IPS DF 19.7 (cell line): ENCODE measurements at regions not wholly inside any gene's neighbourhood (a gene's known extent, or its start where the extent isn't known, plus 50 kb on each side); places are given as distances from the start of the nearest gene placed in this dataset.
"Not testable (repeated sequence)": the region's sequence is repeated elsewhere in the genome, so short reads cannot be mapped to it uniquely, and the experiment has no call there.

Experiments used
- DNase-seq: peaks from one replicate; pipeline ENCODE4 v3.0.0-alpha.2; 2013; ENCODE audit warnings: low read depth, low spot score

DNA sequence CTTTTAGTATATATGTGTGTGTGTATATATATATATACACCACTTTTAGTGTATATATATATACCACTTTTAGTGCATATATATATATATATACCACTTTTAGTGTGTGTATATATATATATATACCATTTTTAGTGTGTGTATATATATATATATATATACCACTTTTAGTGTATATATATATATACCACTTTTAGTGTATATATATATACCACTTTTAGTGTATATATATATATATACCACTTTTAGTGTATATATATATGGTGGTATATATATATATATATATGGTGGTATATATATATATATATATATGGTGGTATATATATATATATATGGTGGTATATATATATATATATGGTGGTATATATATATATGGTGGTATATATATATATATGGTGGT lies 79.5 kb upstream of the ANK3 start:
- DNase-seq = not testable (repeated sequence)

DNA sequence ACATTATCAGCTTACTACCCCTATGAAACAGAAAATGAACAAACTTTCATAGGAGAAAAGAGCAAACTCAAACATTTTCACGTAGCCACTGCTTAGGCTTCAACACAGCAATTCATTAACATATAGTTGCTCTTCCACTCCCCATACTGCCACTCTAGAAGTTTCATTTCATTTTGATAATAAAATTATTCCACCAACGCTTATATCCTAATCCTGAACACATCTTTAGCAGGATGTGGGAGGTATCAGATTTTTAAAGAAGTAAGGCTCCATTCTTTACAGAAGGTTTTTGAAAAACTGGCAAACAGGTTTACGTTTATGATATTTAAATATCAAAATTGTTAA lies 77.5 kb upstream of the ANK3 start:
- no peak for DNase-seq

DNA sequence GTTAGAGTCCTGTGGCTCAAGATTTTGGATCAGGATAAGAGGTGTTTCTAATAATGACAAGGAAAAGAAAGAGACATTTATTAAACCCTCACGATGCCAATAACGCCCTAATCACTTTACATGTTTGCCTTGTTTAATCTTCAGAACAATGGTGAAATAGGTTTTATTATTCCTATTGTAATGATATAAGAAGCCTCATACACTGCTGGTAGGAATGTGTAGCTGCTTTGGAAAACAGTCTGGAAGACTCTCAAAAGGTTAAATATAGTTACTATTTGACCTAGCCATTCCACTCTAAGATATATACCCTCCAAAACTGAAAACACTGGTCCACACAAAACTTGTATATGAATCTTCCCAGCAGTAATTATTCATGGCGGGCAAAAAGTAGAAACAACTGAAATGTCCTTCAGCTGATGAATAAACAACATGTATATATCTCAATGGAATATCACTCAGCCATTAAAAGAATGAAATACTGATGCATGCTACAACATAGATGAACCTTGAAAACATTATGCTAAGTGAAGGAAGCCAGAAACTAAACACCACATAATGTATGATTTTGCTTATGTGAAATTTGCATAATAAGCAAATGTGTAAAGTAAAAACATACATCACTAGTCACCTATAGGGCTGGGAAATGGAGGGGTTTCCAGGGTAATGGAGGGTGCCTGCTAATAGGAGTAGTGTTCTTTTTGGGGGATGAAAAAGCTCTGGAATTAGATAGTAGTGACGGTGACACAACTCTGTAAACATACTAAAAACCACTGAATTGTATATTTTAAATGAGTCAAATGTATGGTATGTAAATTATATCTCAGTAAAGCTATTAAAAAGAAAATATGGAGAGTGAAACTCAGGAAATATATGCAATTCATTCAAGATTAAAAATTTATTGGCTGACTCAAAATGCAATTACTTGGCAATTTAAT lies 76.9 kb upstream of the ANK3 start:
- DNase-seq = no peak

DNA sequence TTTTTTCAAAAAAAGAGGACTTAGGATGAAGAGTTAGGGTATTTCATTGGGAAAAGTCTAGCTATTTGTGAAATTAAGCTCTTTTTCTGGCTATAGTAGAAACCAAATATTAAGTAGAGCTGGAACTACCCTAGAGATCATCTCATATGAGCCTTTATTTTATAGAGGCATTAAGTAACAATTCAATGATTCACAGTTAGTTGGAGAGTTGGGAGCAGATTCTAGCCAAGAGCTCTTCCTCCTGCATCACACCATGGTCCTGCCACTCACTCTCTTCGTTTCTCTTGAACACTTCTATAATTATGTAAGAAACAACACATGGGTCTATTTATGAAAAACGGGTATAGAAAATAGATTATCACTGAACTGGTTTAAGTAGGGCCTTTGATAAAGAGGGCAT lies 76.1 kb upstream of the ANK3 start:
- no peak for DNase-seq

DNA sequence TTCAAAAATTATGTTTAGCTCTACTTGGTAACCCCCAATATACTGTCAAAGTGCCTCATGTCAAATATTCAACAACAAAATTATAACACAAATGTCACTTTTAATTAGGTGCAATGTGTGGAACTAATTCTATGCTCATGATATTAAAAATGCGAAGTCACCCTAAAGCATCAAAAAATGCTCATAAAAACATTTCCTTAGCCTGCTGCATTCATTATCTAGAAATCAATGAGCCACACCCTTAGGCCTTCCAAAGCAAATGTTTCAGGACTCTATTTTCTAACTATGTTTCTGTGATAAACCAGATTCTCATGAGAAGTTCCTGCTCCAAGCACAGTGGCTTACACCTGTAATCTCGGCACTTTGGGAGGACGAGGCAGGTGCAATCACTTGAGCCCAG lies 75.0 kb upstream of the ANK3 start:
- no peak for DNase-seq

DNA sequence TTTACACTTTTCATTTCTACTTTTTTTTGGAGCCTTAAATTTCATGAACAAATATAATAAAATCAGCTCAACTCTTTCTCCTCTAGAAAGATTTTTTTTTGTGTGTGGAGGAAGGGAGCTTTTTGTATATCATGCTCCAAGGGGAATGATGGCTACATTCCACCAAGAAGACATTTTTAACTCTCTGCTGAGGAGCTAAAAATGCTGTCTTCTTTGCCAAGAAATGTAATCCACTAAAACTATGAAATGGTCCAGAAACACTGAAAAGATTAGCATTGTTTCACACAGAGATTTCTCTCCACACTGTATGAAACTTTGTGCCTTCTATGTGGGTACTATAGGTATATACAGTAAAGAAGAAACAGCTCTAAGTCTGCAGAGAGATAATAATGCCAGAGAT lies 74.1 kb upstream of the ANK3 start:
- DNase-seq = no peak

DNA sequence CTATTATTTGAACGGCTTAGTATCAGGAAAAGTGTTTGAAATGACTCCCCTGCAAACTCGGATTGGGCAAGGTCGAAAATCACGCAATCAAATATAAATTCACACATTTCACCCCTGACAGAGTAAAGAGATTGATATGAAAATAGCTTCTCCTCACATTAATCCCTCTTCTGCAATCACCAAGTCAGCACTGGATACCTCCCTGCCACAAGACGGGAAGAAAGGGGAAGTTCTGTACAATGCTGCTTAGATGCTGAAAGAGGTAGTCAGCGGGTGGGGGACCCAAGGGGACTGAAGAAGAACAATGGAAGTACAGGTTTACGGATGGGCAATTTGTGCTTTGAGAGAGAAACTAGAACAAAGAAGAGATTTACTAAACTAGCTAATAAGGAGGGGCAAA lies 72.0 kb upstream of the ANK3 start:
- no peak for DNase-seq

DNA sequence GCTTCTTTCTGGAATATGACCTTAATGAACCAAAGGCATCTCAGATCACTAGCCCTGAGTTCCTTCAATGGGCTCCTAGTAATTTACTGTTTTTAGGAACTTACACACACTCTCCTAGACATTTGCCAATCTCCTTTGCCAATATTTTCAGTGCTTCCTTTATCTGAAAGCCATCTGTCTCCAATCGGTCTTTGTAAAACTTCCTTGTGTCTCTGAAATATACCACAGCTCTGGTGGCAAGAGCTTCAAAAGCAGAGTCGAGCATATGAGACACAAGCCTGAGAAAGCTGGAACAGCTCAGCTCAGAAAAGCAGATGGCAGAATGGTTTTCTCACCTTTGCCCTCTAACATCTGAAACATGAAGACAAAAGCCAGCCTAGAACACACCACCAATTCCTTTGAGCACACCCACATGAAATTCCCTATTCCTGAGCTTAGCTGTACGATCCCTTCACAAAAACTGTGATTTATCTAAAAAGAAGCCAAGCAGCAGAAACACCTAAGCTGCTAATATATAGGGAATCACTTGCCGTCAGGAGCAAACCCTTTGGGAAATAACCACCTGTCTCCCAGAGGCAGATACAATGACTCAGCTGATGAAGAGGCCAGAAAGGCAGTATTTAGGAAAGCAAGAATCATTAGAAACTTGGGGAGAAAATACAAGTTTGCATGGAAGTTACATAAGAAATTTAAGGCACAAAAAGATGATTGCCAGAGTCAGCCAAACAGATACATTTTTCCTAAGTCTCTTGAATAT lies 70.2 kb upstream of the ANK3 start:
- no peak for DNase-seq

DNA sequence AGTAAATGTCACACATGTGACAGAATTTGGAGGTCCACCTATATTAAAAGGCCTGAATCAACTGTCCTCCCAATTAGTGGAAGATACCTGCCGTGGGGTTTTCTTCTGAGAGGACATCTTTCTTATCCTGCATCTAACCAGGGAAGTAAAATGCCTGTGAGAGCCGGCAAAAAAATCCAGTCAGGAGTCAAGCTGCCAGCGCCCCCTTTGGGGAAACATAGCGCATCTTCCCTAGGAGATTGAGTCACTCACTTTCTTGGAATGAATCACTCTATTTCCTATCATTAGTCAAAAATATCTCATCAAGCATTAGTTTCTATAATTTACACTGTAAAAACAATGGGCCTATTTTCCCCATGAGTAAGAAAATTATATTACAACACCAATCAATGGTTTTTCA lies 66.4 kb upstream of the ANK3 start:
- DNase-seq = no peak

DNA sequence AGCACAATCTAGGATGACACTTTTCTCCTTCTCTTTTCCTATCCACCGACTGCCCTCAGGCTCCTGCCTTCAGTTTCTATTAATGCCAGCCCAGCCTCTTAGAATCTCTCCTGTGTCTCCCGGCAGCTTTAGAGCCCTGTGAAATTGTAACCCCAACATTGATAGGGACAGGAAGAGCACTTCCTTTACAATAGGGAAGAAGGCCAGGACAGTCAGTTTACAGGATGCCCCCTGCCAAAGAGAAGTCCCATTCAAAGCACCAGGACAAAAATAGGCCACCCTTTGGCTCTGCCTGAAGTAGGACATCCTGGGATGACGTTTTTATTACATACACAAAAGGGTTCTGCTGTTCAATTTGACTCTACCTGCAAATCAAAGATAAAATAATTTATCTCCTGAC lies 64.7 kb upstream of the ANK3 start:
- no peak for DNase-seq

DNA sequence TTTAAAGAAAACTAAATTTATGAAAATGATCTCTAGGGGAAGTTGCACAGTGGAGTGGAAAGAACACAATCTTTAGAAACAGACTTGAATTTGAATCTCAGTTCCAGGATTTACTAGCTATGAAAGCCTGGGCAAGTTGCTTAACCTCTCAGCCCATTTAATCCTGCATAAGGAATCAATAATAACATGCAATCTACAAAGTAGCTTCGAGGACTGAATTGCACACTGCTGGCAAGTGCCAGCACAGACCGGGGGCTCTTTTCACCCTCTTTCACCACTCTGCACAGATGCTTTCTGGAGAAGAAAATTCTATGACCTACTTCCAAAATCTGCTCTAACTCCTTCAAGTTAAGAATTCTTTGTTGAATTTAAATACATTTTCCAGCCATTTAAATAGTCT lies 63.4 kb upstream of the ANK3 start:
- no peak for DNase-seq

DNA sequence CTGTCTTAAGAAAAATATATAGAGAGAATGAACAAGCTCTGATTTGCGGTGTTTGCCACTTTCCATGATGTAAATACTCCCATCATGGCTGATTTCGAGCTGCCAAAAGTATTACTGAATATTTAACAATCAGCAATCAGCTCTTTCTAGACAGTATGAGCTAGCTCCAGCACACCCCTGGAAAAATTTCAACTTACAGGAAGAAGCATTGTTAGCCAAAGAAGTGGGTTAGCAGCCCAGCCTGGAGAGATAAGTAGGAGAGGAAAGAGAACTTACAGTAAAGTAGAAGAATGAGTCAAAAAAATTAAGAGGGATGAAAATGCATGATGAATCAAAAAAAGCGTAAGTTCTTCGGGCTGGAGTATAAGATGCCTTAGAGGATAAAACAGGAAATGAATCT lies 60.6 kb upstream of the ANK3 start:
- no peak for DNase-seq

DNA sequence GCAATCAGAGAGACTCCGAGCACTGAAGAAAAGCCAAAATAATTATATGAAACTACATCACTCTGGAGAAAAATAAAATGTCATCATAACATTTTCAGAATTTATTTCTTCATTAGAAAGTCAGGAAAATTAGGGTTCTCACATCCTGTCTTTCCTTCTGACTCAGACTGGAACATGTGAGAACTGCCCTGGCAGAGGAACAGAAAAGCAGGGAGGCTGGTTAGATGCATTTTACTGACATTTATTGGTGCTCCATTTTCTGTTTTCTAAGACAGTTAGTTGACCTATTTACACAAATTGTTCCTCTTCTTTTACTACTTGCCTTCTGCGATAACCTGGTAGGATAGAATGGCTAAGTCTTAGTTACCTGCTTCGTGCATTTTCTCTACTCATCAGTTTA lies 58.6 kb upstream of the ANK3 start:
- no peak for DNase-seq

DNA sequence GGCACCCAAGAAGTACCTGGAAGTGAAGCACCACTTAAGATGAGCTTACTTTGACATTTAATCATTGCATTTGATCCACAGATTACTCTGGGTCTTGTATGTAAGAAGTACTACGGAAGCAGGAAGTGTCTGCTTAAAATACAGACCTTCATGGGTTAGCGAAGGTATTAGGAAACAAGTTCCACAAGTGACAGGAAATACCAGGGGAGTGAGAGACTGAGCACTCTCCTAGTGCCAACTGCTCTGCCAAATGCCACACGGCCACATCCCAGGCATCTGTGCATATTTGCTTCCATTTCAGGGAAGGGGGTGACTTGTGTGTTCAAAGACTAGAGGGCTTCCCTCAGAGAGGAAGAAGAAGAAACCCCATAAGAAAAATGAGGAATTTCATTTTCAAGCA lies 57.2 kb upstream of the ANK3 start:
- DNase-seq = no peak

DNA sequence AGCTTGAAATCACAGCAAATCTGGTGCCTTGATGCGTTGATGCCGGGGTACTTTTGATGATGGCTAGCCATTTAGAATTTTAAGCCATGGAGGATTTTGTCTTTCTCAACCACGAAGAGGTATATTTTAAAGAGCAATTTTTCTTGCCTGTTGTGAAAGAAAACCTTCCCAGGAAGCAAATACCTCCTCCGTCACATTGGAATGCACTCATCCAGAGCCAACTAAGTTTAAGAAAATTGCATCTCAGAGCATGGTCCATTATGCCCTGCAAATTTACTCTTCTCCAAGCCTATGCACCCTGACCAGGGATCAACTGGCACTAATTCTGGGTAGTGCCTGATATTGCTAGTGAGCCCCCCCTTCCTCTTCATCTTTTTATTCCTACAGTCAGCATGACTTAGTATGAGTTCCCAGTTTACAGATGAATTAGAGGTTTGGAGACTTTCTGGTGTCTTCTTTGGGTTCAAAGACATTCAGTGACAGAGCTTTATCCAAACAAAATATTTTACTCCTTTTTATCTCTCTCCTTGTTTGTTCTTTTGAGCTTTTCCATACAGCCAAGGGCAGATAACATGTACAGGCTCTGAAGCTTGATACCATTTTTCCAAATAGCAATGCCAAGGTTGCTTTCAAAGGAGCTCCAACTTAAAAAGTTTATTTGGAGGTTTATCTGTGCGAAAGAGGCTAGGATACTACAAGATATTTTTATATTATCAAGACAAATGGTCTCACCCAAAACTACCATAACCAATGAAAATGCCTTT lies 56.6 kb upstream of the ANK3 start:
- no peak for DNase-seq

DNA sequence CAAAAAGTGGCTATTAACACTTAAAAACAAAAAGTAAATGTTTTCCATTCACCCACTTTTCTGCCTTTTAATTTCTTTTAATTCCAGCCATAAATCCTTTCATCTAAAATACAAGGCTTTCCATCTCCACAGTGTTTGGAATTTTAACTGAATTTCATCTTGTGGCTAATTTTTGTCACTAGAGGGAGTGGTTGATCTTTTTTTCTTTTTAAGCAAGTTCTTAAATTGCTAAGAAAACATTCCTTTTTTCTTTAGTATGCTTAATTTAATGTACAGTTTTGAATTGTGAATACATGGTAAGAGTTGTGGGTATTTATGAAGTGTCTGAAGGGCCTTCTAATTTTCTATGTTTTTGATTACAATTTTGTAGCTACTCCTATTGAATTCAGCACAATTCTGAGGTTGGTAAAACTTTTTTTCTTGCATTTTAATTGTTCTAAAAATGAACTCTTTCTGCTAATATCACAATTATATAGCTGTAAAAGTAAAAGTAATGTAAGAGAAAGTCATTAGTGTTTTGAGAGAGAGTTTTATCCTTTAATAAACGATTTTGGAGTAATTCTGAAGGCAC lies 54.9 kb upstream of the ANK3 start:
- DNase-seq = no peak

DNA sequence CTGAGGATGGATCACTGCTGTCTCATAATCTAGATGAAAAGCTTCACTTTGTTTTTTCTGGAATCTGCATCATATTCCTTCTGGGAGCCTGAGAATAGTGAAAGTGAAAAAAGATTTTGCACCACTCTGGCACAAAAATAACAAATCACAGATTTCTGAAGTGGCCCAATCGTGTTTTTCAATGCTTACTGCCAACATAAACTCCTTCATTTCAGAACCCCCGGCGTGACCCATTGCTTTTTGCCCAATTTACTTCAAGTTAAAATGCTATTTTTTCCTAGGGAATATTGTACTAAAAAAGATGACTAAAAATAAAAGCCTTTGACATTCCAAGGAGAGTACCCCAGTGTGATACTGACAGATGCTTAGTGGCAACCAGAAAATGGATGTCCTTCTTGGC lies 53.7 kb upstream of the ANK3 start:
- DNase-seq = no peak

DNA sequence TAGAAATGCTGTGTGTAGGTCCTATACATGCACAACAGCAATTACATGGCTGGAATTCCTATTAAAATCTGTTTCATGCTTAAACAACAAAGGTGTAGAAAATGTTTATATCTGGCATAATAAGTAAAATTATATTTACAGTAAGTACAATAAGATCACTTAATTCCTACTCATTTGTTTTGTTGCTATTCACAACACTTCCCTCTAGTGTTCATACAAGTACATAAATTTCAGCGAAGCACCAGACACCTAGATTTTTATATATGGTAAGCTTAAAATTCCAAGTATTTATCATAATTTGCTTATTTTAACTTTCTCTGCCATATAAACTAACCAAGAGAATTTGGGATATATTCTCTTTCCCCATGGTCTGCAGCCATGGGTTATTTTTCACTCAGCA lies 51.8 kb upstream of the ANK3 start:
- DNase-seq = no peak

DNA sequence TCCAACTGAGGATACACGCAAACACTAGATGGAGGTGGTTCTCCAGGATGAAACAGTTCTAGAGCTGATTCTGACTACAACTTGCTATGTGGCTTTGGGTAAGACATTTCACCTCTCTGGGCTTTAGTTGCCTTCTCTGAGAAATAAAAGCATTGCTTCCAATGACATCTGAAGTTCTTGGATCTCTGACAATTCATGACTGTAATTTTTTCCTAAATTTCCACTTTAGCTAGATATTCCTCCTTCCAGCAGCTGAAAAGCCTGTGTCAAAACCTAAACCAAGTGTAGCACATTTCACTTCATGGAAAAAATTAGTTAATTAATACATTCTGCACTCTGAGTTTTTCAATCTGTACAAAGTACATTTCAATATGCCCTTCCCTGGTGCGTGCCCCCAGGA lies 50.0 kb upstream of the ANK3 start:
- no peak for DNase-seq
